ENCODE measurements at regions not wholly inside any gene's neighbourhood (a gene's known extent, or its start where the extent isn't known, plus 50 kb on each side); places are given as distances from the start of the nearest gene placed in this dataset.
"Not testable (repeated sequence)": the region's sequence is repeated elsewhere in the genome, so short reads cannot be mapped to it uniquely, and the experiment has no call there.

- not testable (repeated sequence) for TF ChIP-seq CTCF, POLR2A, EP300, POLR2AphosphoS5 (IDR thresholded peaks at IDR 0.05)
Observed at GRCh38 chr5:152102908-152103307, 178.3 kb upstream of the GLRA1 start.
